Fibroblast of peridontal ligament (primary cell): ENCODE measurements at regions not wholly inside any gene's neighbourhood (a gene's known extent, or its start where the extent isn't known, plus 50 kb on each side); places are given as distances from the start of the nearest gene placed in this dataset.

Source experiments
- DNase-seq: peaks from one replicate; pipeline ENCODE4 v3.0.0-alpha.2; 2010; ENCODE audit errors: extremely low read depth

DNA sequence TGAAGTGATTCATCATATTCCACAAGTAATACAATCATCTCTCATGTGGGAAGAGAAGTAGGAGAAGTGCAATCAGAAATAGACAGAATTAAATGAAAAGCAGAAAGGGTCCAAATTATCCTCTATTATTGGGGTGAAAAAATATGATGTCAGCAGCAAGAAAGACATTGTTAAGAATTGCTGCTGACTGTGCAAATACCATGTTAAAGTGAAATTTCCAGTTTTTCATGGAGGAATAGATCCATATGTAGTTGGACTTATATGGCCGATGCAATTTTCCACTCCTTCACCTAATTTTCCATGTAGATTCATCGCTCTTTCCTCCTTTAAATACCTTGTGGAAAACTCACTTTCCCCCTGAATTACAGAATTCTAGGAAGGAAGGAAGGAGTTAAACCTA is 819.8 kb downstream of the GATA3 start:
- DNase-seq = no peak

DNA sequence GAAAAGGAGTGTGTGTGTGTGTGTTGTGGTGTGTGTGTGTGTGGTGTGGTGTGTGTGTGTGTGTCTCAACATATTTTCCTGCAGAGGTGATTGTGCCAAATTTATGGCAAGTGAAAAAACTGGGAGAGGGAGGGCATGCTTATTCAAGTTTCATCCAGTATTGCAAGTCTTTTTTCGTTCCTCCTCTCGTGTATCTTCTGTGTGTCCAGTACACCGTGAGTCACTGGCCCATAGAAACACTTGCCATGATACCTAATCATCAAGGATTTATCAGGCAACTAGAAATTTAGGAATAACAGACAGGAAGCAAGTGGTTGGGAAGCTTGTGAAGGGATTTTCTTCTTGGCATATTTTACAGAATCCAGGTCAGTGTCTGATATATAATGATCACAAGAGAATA is 820.5 kb downstream of the GATA3 start:
- no peak for DNase-seq

DNA sequence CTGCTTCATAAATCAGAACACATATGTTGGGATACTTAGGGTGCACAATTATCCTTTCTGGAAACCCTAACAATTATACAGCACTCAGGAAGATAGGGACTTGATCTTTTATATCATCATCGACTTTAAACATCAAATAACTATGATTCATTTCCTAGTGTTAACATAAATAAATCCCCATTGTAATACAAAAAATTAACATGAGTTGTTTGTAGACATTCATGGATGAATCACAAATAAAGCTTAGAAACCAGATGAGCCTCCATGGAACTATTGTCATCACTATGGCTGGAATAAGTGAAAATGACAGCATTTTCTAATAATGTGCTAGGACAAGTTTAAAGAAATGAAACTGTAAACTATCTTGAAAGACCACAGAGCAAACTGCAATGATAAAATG is 821.7 kb downstream of the GATA3 start:
- DNase-seq = no peak

DNA sequence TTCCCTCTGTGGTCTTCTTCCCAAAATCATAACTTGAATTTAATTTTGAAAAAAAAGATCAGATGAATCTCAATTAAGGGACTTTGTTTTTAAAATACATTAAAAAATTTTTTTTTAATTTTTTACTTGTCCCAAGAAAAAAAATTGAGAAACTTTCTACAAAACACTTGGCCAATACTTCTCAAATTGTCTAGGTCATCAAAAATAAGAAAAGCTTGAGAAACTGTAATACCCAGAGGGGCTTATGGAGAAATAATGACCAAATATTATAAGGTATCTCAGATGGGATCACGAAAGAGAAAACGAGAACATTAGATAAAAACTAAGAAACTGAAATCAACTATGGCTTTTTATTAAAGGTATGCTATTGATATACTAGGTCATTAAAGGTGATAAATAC is 835.0 kb downstream of the GATA3 start:
- DNase-seq = no peak

DNA sequence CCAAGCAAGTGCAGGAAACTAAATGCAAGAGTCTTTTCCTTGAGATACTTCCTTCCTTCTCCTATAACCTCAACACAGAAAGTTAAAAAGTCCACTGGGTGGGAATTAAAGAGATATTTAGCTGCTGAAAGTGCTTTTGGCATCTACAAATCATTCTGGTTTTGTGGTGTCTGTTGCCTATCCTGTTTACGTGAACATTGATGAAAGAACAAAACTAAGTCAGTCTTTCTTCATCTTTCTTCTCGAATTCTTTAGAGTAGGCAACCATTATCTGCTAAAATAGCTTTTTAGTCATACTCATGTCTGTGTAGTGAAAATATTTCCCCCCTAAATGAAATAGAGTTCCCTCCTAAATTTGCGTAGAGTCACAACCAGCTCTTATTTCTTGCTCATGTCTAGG is 838.6 kb downstream of the GATA3 start:
- no peak for DNase-seq

DNA sequence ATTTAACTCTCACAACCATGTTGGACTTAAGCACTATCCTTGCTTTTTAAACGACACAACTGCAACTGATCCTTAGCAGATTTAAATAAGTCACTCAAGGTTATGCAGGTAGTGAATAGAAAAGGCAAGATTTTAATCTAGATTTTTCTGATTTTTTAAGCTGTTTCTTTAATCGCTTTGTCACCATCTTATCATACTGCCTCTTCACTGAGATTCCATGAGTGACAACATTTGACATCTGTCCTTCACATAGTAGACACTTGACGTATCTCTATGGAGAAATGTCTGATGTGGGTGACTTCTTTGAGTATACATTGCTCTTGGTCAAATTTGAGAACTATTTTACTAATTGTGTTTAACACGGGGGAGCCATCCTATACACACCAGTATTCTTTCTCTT is 839.7 kb downstream of the GATA3 start:
- DNase-seq = no peak

DNA sequence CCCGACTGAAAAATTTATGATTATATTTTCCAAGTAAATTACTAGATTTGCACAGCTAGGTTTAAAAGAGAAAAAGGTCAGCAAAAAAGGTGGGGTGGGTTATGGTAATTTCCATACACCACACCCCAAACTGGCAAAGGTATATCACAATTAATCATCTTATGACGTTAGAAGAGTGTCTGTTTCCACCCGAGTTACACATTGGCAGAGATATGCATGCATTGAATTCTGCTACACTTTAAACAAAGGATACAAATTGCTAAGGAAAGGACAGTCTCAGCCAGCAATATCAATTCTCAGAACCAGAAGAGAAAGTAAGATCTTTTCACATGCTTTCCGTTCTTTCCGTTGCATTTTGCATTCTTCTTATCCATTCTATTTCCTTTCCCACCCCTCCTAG is 843.3 kb downstream of the GATA3 start:
- DNase-seq = no peak

DNA sequence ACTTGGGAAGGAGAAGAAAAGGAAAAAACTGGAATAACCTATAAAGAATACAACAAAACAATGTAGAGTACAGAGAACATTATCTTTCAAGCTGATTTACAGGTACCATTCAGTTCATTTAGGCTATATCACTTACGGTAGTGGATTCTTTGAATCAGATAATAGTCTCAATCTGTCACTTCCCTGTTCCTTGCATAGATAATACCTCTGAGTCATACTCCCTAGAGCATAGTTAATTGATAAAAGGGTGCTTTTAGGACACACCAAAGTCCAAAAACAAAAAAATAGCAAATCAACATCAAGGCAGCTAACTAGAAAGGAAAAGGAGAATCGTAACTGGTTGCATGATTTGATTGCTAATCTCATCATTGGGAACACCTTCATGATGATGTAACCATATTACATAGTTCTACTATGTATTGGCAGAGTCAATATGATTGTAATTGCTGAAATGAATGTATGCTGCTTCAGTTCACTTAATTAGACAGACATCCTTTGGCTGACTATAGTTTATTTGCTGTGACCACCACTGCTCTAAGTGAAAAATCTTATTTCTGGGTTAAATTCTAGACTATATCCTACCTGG is 844.4 kb downstream of the GATA3 start:
- no peak for DNase-seq

DNA sequence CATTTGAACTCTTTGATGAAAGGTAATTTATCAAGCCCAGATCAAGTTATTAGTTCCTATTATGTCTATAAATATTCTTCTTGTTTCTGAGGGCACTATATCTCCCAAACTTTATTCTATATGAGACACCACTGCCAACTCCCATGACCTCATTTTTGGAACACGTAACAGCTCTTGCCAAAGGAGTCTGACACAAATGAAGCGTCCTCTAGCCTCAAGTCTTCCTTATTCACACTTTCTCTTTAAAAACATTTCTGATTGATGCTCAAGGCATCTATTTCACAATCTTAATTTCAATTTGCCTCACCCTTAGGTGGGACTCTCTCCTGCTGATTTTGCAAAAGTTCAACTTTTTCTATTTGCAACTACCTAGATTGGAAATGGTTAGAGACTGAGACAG is 848.4 kb downstream of the GATA3 start:
- no peak for DNase-seq

DNA sequence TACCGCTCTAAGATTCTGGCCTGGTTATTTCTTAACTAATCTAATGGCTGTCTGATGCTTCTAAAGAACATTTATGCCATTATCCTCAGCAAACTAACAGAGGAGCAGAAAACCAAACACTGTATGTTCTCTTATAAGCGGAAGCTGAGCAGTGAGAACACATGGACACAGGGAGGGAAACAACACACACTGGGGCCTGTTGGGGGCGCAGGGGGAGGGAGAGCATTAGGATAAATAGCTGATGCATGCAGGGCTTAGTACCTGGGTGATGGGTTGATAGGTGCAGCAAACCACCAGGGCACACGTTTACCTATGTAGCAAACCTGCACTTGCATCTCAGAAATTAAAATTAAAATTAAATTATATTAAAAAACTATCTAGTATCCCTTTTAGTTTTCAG is 853.5 kb downstream of the GATA3 start:
- DNase-seq = no peak

DNA sequence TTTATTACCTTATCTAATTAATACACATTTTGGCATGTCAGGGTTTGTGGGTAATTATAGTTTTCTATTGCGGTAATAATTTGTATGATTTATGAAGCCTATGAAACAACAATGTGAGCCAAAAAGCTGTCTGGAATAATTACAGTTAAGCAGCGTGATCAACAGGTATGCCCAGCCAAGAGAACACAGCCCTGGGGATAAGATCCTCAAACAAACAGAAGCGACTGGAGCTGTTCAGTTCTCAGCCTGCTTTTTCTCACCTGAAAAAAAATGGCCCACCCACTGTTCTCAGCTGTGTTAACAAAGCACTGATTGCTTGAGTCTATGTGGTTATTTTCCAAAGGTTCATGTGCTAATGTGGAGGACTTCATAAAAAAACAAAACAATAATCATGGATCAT is 855.8 kb downstream of the GATA3 start:
- no peak for DNase-seq

DNA sequence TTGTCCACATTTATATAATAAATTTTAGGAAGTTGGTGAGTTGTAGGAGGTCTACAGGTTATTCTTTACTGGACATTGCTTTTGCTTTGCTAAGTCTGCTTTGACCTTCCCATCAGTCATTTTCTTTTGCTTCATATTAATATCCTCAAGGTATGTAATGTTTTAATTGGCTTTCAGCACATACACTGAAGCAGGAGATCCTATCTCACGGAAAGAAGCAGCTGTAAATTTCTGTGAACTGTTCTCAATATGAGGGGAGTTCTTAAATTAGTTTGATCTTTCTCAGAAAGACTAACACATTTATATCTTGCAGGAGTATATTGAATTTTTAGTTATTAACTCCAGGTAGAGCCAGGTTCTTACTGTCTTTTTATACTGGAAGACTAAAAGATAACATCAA is 856.5 kb downstream of the GATA3 start:
- no peak for DNase-seq

DNA sequence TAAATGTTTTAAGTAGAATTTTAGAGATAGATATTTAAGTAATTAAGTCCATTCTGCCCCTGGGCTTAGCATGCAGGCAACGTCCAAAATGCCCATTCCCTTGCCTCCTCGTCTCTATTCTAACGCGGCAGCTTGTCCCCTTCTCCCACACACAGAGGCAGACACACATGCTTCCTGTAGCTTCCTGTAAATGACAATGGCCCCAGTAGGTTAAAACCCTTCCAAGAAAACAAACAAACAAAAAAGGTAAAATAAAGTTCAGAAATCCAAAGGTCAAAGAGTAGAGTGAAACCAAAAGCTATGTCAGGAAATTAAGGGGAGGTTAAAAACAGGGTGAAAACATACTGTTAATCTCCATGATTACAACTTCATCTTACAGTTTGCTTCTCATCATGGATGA is 857.6 kb downstream of the GATA3 start:
- no peak for DNase-seq

DNA sequence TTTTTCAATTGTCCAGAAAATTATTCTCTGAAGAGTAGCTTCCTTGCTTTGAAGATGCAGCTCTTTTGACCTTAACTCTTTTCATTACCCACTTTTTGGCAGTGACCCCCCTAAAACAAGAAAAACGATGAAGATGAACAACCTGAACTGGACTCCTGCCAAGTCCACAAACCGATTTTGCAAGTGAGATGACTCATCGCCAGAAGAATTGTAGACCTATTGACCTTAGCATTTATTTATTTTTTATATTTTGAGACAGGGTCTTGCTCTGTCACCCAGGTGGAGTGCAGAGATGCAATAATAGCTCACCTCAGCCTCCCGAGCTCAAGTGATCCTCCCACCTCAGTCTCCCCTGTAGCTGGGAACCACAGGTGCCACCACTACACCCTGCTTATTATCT is 859.2 kb downstream of the GATA3 start:
- no peak for DNase-seq

DNA sequence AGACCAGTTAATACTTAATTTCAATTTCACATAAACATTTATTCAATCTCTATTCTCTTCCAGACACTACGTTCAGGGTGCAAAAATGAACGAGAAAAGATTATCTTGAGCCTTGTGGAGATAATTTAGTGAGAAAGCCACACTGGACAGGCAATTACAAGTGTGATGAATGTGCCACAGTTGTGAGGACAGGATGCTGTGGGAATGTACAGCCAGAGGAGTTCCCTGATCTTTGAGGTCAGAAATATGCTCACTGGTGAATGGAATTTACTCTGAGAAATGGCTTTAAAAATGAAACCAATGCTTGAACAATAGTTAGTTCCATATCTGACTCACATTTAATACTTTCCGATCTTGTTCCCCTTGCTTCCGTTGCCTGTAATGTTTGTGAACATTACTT is 864.8 kb downstream of the GATA3 start:
- no peak for DNase-seq

DNA sequence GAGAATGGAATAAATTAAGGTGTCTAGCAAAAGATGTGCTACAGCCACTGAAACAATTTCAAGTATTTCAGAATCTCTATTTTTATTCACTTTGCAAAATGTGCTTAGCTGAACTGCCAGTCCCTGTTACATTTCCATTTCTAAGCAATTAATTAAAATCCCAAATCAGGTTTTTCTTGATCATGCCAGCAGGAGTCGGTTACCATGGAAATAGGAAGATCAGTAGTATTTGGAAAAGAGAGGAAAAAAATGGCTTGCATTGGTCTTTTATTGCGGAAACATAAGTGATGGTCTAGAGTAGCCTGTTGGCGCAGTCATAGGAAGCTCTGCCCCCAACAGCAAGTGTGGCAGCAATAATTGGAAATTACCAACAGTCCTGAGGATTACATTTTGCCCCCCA is 867.1 kb downstream of the GATA3 start:
- DNase-seq = no peak

DNA sequence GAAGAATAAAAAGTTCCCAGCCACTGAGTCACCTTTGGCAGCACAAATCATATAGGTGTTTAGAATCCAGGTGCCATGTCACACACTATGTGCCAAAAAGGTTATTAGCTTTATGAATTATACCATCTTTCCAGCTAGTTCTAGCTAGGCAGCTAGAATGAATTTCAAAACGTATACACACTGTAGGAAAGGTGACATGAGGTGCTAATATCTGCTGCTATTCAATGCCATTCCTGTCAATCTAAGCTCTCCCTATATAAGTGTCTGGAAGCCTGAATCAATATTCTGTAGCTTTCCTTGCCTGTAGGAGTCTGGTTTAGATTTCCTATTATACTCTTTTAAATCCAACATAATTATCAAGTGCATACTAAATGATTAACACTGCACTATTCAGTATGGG is 868.6 kb downstream of the GATA3 start:
- no peak for DNase-seq

DNA sequence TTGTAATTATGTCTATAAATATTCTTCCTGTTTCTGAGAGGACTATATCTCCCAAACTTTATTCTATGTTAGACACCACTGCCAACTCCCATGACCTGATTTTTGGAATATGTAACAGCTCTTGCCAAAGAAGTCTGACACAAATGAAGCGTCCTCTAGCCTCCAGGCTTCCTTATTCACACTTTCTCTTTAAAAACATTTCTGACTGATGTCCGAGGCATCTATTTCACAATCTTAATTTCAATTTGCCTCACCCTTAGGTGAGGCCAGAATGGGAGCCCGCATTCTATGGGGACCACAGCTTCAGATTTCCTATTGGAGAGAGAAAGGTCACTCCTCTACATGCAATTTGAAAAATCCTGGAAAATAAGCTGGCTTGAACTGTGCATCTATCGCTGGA is 873.2 kb downstream of the GATA3 start:
- no peak for DNase-seq

DNA sequence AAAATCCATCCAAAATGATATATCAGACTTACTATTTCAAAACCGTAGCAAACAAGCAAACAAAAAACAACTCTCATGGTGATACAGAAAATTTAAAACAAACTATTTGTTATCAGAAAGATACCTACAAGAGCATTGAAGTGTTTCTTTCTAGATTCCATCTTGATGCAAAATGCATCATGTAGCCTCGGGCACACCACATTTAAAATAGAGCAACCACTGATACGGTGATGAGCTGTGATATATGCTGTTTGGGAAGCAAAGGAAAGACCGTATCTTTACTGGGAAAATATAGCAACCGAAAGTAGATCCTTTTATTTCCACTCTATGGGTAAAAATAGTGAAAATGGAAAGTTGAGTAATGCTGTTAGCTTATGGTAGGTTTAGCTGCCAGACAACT is 892.0 kb downstream of the GATA3 start:
- DNase-seq = no peak

DNA sequence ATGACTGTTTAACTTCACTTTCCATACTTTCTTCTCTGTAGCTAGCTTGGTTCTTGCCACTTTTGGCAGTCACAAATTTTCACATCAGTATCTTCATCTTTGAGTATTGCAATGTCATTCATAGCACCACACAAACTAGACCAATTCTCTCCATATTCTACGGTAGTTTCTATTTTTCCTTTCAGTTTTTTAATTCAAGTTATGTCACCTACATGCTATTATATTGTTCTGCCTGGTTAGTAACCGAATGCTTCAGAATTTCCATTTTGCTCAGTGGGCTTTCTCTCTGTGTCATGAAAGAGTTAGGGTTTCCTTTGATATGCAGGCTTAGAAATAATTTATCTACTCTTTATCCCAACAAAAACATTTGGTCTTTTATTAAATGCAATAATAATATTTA is 896.5 kb downstream of the GATA3 start:
- no peak for DNase-seq

DNA sequence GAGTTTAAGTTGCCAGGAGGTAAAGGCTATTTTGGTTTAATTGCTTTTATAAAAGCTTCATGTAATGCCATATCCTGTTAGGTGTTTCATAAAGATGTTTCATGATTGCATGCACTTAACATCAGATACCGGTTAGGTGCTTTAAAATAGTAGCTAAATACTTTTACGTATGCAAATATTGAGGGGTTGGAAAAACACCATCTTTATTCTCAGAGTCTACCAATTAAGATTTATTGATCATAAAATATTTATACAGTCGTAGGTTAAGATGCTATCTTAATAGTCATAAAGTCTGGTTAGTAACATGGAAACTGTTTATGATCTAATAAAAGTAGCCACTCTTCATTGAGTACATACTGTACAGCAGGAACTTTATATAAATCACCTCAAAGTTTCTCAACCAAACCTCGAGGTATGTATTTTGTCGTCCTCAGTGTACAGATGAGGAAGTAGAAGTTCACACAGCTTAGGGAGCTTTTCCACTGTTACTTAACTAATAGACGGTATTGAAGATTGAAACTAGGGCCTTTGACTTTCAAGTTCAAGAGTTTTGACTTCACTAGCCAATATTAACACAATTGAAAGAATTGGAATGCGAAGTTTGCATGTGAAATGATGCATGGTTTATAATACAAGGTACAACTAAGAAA is 897.1 kb downstream of the GATA3 start:
- DNase-seq = no peak

DNA sequence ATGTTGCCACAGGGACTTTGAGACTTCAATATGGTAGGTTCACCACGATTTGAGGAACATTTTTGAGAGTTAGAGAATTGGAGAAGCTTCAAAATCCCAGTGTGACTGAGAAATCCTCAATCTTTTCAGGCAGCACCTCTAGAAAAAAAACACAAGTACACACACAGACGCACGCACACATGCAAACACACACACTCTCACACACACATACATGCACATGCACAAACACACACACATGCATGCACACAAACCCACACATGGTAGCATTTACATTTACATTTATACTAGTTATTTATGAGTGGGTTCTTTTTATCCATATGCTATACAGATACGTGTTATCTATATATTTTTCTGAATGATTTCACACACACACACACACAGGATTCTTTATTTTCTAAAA is 901.9 kb downstream of the GATA3 start:
- no peak for DNase-seq

DNA sequence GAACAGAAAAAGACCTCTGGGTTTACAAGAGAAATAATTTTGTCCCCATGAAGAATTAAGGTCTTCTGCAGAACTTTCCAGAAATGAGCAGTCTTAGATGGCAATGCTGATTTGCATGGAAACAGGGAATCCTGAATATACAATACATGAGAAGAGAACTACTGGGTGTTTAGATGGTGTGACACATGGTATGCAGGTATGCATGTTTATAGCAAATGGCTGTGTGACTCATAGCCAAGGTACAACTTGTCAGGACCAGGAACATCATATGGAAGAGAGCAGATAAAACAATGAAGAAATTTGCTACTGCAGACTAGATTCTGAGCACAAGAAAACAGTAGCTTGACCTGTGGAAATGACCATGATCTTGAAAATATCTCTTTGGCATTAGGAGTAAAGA is 907.8 kb downstream of the GATA3 start:
- DNase-seq = no peak

DNA sequence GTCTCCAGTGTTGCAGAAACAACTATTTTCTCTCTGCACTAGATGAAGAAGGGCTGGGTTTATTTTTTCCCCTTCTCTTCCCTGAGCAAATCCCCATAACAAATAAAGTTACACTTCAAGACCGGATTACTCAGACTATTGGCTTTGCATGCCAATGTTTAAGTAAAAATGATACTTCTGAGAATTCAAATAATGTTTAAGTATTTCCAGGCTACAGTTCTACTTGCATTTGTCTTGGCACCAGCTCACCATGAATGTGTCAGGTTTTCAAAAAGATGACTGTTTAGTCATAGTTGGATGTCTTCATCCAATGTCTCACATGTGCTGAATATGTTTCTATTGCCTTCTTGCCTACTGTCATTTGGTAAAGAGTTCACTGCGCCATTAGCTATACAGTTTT is 912.6 kb downstream of the GATA3 start:
- DNase-seq = no peak
